ENCODE measurements at regions not wholly inside any gene's neighbourhood (a gene's known extent, or its start where the extent isn't known, plus 50 kb on each side); places are given as distances from the start of the nearest gene placed in this dataset.

DNA sequence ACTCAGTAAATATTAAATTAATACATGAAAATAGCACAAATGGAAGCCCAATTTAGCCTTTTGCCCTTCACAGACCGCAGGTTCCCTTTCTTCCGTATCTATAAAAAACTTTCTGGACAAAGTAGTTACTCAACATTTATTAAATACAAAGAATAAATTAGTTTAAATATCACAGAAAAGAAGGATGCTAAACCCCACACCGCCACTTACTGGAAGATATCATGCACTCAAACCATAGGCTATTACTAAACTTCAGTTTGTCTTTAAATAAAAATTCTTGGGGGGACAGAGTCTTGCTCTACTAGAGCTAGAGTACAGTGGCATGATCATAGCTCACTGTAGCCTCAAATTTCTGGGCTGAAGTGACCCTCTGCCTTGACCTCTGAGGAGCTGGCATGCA, 120.7 kb upstream of the FHL2 start:
- TF ChIP-seq, protein P1, sequence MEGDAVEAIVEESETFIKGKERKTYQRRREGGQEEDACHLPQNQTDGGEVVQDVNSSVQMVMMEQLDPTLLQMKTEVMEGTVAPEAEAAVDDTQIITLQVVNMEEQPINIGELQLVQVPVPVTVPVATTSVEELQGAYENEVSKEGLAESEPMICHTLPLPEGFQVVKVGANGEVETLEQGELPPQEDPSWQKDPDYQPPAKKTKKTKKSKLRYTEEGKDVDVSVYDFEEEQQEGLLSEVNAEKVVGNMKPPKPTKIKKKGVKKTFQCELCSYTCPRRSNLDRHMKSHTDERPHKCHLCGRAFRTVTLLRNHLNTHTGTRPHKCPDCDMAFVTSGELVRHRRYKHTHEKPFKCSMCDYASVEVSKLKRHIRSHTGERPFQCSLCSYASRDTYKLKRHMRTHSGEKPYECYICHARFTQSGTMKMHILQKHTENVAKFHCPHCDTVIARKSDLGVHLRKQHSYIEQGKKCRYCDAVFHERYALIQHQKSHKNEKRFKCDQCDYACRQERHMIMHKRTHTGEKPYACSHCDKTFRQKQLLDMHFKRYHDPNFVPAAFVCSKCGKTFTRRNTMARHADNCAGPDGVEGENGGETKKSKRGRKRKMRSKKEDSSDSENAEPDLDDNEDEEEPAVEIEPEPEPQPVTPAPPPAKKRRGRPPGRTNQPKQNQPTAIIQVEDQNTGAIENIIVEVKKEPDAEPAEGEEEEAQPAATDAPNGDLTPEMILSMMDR (IDR thresholded peaks at IDR 0.05; ENCODE audit: low read depth, low read length, missing control alignments) = no peak
- H3K4me3 ChIP-seq (replicated peaks; ENCODE audit: low read depth, low read length) = no peak overlapping the region
- DNase-seq (ENCODE audit: extremely low read depth, low read depth) = no peak

DNA sequence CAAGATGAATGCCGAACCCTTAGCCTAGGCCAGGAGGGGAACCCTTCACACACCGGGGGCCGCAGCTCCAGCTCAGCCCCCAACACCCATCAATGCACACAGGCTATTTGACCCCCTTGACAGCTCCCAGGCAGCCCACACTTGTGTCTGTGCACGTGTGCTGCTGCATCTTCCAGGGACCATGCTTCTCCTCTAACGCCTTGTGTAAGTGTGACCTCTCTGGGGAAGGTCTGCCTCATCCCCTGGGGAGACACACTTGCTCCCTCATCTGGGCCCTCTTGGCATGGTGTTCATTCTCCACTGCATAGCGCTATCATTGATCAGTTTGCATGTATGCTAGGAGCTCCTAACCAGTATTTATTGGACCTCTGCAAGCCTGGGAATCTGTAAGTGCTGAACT, 120.0 kb upstream of the FHL2 start:
- no peak for DNase-seq (ENCODE audit: extremely low read depth, low read depth)
- TF ChIP-seq, protein P1 (IDR thresholded peaks at IDR 0.05; ENCODE audit: low read depth, low read length, missing control alignments) = no peak
- no peak overlapping the region for H3K4me3 ChIP-seq (replicated peaks; ENCODE audit: low read depth, low read length)

DNA sequence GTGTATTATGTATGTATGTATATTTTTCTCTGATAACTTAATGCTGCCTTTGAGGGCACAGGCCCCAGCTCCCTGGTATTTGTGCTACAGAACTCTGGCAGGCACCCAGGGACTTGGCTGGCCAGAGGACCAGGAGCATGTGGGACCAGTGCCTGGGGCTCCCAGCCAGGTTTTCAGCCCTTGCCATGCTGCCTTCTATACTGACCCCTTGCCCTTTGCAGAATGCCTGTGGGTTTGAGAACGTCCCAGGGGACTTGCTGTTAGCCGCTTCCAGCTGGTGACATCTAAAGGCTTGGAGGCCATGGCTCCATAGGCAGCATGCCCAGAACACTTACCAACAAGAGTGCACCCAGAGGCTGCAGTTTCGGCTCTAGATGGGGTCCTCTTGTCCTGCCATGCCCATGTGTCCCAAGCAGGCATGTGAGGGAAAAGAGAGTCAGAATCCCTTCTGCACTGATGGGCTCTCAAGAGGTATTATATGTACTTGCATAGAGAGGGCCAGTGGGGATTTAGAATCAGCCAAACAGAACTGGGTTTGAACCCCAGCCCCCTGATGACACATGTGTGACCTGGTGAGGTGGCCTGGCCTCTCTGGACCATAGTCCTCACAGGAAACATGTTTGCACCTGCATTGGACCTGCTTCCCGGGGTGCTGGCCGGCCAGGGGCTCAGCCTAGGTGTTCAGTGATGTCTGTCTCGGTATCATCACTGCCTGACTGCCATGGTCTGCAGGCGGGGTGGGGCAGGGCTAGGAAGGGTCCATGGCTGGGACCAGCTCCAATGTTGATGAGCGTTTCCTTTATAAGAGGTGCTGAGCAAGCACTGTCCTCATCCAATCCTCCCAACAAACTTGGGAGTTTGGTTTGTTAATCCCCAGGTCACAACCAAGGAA, 119.2 kb upstream of the FHL2 start:
- DNase-seq (ENCODE audit: extremely low read depth, low read depth) = no peak
- no peak overlapping the region for H3K4me3 ChIP-seq (replicated peaks; ENCODE audit: low read depth, low read length)
- TF ChIP-seq, protein P1 (IDR thresholded peaks at IDR 0.05; ENCODE audit: low read depth, low read length, missing control alignments) = no peak

DNA sequence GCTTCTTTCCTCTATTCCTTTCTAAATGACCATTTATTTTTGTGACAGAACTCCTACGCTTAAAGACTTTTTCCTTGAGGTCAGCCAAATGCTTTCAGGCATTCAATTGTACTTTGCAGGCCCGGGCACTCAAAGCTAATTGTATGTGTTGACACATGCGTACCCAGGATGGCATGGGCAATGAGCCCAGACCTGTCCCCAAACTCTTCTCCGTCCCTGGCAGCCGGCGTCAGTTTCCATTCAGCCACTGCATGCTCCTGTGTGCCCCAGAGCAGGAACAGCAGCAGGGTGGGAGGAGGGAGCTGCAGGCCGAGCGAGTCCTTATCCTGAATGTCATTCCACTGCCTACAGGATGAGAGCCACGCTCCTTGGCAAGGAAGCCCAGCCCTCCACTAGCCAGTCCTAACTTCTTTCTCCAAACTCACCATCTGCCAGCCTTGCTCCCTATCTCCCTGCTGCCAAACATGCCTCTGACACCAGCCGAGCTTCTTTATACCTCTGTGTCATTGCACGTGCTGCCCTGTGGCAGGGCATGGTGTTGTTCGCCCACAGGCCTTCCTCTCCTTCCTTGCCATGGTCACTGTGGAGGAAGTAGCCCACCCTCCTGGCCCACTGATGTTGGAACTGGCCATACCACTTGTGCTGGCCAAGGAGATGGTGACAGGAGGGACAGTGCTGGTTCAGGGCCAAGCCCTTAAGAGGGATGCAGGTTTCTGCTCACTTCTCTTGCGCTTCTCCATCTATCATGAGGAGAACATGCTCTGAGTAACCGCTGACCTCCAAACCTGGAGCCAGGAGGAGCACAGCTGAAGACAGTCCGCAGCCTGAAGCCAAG, 116.9 kb upstream of the FHL2 start:
- TF ChIP-seq, protein P1 (IDR thresholded peaks at IDR 0.05; ENCODE audit: low read depth, low read length, missing control alignments) = no peak
- H3K4me3 ChIP-seq (replicated peaks; ENCODE audit: low read depth, low read length) = no peak overlapping the region
- no peak for DNase-seq (ENCODE audit: extremely low read depth, low read depth)

DNA sequence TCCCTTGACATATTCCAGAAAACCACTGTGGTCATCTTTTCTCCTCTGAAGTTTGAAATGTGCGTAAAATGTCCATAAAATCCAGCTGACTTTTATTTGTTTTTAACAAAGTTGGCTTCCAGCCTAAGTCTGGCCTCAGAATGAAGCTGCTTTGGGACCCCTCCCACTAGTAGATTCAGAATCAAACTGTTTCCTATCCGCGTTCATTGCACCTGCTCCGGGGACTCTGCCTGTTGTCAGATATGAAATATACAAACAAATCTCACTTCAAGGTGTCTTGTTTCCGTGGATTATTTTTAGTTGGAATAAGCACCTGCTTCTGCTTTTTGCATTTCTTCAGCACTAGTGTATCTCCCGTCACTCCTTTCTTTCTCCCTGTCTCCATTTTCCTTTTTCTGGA, 115.7 kb upstream of the FHL2 start:
- TF ChIP-seq, protein P1 (IDR thresholded peaks at IDR 0.05; ENCODE audit: low read depth, low read length, missing control alignments) = no peak
- DNase-seq (ENCODE audit: extremely low read depth, low read depth) = no peak
- H3K4me3 ChIP-seq (replicated peaks; ENCODE audit: low read depth, low read length) = no peak overlapping the region

DNA sequence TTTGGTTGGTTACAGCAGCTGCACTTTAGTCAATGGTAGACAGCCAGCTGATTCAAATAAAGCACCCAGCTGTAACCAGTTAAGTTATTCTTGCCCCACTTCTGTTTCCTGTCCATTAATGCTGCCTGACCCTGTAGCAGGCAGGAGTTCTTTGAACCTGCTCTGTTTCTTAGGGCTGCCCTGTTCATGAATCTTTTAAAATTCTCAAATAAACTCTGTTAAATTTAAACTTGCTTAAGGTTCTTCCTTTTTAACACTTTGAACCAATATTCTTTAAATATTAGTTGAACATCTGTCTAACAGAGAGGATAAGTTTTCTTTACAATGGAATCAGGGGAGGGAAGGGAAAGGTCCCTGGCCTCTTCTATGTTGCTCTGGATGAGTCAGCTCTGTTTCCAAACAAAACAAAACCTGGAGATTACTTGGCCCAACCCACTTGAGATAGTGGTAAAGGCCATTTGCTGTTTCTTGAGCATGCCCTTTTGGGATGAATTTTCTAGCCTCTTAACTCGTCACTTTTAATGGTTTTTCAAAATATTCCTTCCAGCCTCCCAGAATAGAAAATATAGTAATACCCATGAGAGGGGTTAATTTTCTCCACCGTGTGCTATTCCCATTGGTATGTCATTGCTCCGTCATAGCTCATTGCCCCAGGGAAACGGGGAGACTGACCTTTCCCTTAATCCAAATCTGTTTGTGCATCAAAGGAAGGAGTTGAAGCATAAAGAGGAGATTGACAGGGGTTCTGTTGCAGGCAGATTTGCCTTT, 112.1 kb upstream of the FHL2 start:
- DNase-seq (ENCODE audit: extremely low read depth, low read depth) = no peak
- TF ChIP-seq, protein P1 (IDR thresholded peaks at IDR 0.05; ENCODE audit: low read depth, low read length, missing control alignments) = no peak

More for the DNA sequence above, 112.1 kb upstream of the FHL2 start:
- H3K4me3 ChIP-seq (replicated peaks; ENCODE audit: low read depth, low read length) = no peak overlapping the region
